HCT116 (cell line): ENCODE measurements at regions not wholly inside any gene's neighbourhood (a gene's known extent, or its start where the extent isn't known, plus 50 kb on each side); places are given as distances from the start of the nearest gene placed in this dataset.

Source experiments
- CTCF ChIP-seq, 3 experiments: fragments of 200-600 bp in 1 of 3; sonication (generic) in 1 of 3; IDR thresholded peaks in 2 of 3; conservative IDR thresholded peaks in 1 of 3; 2 replicates each; pipeline ENCODE4 v1.5.1; 2012 to 2017; ENCODE audit warnings: low read depth in 2 of 3, low read length in 2 of 3, antibody characterized with exemption in 1 of 3, borderline replicate concordance in 1 of 3, control low read depth in 1 of 3, mild to moderate bottlenecking in 1 of 3, mixed read lengths in 1 of 3, mixed run types in 1 of 3, moderate library complexity in 1 of 3; ENCODE audit not compliant: insufficient read depth in 1 of 3
- EGR1 ChIP-seq: IDR thresholded peaks from 2 replicates; pipeline ENCODE4 v1.6.1; 2012; ENCODE audit warnings: low read depth
- EZH2 ChIP-seq: fragments of 200-600 bp; sonication (generic); IDR thresholded peaks from 2 replicates; pipeline ENCODE4 v1.6.1; 2017; ENCODE audit warnings: antibody characterized with exemption, mixed run types
- FOSL1 ChIP-seq: IDR thresholded peaks from 2 replicates; pipeline ENCODE4 v1.6.1; 2012; ENCODE audit warnings: low read depth
- JUND ChIP-seq: IDR thresholded peaks from 2 replicates; pipeline ENCODE4 v1.6.1; 2012
- MAX ChIP-seq: IDR thresholded peaks from 2 replicates; pipeline ENCODE4 v1.6.1; 2012
- POLR2A ChIP-seq: IDR thresholded peaks from 2 replicates; pipeline ENCODE4 v1.7.0; 2011; ENCODE audit warnings: borderline replicate concordance; ENCODE audit not compliant: insufficient read depth, insufficient read length; ENCODE audit errors: extremely low read depth
- POLR2AphosphoS5 ChIP-seq: IDR thresholded peaks from 2 replicates; pipeline ENCODE4 v1.6.1; 2011; ENCODE audit warnings: mild to moderate bottlenecking, low read depth, low read length, moderate library complexity
- RAD21 ChIP-seq: IDR thresholded peaks from 2 replicates; pipeline ENCODE4 v1.6.1; 2012; ENCODE audit warnings: low read depth, mild to moderate bottlenecking
- REST ChIP-seq: IDR thresholded peaks from 2 replicates; pipeline ENCODE4 v1.6.1; 2012; ENCODE audit warnings: low read depth
- SRF ChIP-seq: IDR thresholded peaks from 2 replicates; pipeline ENCODE4 v1.6.1; 2012; ENCODE audit warnings: low read depth
- TCF7L2 ChIP-seq: IDR thresholded peaks from 2 replicates; pipeline ENCODE4 v1.7.0; 2011; ENCODE audit warnings: borderline replicate concordance, inconsistent platforms; ENCODE audit not compliant: insufficient read depth, insufficient read length; ENCODE audit errors: extremely low read depth
- YY1 ChIP-seq: IDR thresholded peaks from 2 replicates; pipeline ENCODE4 v1.6.1; 2011; ENCODE audit warnings: low read length, low read depth, moderate library complexity, mild to moderate bottlenecking; ENCODE audit not compliant: insufficient replicate concordance; ENCODE audit errors: extremely low read depth

DNA sequence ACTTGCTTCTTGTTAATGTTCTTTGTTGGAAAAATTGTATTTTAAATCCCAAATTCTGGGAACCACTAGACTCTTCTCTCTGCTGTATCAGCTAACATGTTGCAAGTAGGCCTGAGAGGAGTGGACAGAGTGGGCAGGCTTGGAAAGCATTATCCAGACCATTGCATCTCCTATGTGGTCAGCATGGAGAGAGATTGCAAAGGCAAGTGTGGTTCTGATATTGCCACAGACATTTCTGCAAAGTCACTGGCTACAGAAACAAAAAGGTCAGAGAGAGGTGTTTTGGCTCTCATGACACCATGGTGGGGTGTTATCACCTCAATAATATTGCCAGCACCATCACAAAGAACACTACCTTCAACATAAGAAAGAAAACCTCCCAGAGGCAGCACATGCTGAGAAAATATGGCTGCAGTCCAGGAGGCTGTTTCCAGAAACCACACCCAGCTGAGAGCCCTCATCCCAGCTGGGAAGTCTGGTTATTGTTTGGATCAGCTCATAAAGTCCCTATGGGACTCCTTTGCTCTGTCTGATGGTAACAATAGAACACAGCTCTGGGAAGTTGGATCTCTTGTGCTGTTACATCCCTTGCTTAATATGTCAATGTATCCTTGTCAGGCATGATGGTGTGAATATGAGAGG lies 78.2 kb upstream of the TBX18 start:
- TF ChIP-seq CTCF (IDR thresholded peaks at IDR 0.05 in 2 of 3, conservative IDR thresholded peaks at IDR 0.05 in 1 of 3; ENCODE audit: borderline replicate concordance in 1 of 3, insufficient read depth in 1 of 3, low read depth in 2 of 3, low read length in 2 of 3) (no peak), POLR2A (no peak), REST (no peak), MAX (no peak), POLR2AphosphoS5 (no peak), JUND (no peak), FOSL1 (no peak), YY1 (no peak), EZH2 (no peak), TCF7L2 (no peak), SRF (no peak), EGR1 (no peak), RAD21 (no peak)
